GM12864 (cell line): ENCODE measurements at regions not wholly inside any gene's neighbourhood (a gene's known extent, or its start where the extent isn't known, plus 50 kb on each side); places are given as distances from the start of the nearest gene placed in this dataset.

Experiments
- DNase-seq: peaks from one replicate; pipeline ENCODE4 v3.0.0-alpha.2; 2011; ENCODE audit warnings: low read depth
- H3K4me3 ChIP-seq: 2 replicates; pipeline ENCODE4 v1.5.1; 2011; ENCODE audit warnings: mild to moderate bottlenecking, low read depth, low read length, control low read depth
- TF ChIP-seq, protein P1 (sequence below): IDR thresholded peaks from 2 replicates; pipeline ENCODE4 v1.5.1; 2011; ENCODE audit warnings: low read depth, mild to moderate bottlenecking, moderate library complexity, low read length, control low read depth, inconsistent platforms; ENCODE audit errors: missing control alignments

DNA sequence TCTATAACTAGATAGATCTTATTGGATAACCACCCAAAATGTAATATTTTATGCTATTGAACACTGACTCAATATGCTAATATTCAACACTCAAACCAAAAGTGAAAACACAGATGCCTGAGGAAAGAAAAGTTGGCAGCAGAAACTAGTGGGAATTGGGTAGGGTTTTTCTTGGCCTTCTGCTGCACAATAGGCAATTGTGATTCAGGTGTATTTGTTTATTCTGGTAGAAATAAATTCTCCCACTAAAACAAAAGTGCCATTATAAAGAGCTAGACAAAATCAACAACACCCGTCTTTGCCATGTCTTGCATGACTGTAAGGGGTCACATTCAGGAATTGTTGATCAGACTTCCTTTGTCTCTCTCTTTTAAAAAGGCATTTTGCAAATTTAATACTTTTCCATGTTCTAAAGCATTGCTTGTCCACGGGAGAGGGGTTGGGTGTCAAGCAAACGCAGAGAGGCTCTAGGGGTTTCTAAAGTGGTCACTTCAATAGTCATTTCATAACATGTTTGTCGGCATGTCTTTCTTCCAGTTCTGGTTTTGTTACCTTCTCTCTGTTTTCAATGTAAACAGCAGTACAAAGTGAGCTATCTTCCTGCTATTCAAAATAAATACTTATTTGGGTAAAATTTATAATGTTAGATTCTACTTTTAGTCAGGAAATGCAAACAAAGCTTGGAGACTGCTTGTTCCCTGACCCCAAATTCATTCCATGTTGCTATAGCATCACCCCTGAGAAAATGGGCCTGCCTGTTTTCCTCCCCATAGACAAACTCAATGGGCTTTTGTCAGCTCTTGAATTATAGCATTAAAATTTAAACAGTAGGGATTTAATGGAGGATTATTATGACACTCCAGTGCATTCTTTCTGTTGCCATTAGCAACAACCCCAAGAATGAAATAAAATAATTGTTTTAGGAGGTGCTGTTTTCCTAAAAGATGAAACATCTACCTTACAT is 217.0 kb upstream of the CCN2 start:
- TF ChIP-seq, protein P1, sequence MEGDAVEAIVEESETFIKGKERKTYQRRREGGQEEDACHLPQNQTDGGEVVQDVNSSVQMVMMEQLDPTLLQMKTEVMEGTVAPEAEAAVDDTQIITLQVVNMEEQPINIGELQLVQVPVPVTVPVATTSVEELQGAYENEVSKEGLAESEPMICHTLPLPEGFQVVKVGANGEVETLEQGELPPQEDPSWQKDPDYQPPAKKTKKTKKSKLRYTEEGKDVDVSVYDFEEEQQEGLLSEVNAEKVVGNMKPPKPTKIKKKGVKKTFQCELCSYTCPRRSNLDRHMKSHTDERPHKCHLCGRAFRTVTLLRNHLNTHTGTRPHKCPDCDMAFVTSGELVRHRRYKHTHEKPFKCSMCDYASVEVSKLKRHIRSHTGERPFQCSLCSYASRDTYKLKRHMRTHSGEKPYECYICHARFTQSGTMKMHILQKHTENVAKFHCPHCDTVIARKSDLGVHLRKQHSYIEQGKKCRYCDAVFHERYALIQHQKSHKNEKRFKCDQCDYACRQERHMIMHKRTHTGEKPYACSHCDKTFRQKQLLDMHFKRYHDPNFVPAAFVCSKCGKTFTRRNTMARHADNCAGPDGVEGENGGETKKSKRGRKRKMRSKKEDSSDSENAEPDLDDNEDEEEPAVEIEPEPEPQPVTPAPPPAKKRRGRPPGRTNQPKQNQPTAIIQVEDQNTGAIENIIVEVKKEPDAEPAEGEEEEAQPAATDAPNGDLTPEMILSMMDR, result no peak
- H3K4me3 ChIP-seq, result no peak overlapping the region
- no peak for DNase-seq

DNA sequence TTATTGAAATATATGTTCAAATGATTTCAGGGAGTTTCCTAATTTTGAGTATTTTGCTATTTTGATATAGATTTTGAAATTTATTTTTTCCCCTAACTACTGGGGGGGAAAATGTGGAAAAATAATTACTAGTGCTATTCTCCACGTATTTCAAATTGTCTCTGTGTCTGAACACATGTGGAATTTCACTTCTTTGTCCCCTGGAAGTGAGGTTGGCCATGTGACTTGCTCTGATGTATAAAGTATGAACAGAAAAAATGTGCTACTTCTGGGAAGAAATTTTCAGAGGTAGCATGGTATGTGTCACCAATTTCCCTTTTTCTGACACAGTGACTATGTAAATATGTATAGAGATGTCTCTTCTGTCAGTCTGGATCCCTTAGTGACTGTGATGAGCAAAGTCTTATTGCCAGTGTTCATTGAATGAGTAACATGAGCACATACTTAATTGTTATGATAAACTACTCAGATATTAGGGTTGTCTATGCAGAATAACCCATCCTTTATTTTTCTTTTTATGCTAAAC is 215.4 kb upstream of the CCN2 start:
- no peak for DNase-seq
- TF ChIP-seq, protein P1, result no peak
- no peak overlapping the region for H3K4me3 ChIP-seq

DNA sequence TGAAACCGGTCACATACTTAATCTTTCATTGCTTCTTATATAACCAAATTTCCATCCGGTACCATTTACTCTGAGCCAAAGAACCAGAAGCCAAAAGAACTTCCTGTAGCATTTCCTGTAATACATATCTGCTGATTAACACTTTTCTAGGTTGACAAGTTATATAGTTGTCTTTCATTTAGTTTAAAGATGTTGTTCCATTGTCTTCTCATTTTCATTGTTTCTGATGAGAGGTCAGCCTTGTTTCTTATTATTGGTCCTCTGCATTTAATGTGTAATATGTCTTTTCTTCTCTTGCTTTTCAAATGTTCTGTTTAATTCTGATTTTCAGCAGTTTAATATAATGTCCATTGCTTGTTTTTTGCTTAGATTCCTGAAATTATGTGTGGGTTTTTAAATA is 214.5 kb upstream of the CCN2 start:
- TF ChIP-seq, protein P1, result no peak
- no peak overlapping the region for H3K4me3 ChIP-seq
- DNase-seq, result no peak

DNA sequence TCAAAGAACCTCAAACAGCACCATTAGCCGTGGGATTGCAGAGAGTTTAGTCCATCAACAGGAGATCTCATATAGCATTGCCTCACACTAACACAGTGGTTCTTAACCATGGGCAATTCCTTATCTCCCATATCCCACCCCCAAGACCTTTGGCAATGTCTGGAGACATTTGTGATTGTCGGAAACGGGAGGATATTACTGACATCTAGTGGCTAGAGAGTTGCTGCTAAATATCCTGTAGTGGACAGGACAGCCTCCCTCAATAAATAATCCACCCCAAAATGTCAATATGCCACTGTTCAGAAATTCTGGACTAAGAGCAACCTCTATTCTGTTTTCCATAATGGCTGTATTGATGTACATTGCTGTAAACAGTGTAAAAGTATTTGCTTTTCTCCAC is 210.1 kb upstream of the CCN2 start:
- TF ChIP-seq, protein P1, result peak; percentile 24
- DNase-seq, result no peak
- H3K4me3 ChIP-seq, result no peak overlapping the region

DNA sequence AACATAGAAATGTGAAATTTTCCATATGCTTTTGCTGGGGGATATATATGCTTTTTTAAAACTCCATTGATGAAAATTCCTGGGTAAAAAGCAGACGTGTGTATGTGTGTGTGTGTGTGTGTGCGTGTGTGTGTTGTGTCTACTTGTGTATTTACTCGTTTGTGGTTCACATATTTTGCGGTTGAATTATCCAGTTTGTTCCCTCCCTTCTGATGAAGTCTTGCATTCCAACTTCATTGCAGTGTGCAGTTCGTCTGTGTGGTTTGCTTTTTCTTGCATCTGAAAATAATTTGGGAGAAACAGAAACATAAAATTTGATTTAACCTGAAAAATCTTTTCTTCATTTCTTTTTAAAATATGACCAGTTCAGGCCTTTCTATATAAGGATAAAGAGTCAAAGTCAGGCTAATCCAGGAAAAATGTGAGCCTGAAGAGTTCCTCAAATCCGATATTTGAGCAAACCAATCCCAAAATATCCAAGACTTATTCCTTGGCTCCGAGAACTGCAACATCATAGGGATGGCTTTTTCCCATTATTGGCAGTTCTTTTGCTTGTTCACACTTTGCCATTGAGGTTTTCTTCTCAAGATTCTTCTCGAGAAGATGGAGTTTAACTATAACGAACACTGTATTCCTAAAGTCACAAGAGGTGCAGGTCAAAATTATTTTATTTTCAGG is 202.2 kb upstream of the CCN2 start:
- no peak for DNase-seq
- no peak overlapping the region for H3K4me3 ChIP-seq

DNA sequence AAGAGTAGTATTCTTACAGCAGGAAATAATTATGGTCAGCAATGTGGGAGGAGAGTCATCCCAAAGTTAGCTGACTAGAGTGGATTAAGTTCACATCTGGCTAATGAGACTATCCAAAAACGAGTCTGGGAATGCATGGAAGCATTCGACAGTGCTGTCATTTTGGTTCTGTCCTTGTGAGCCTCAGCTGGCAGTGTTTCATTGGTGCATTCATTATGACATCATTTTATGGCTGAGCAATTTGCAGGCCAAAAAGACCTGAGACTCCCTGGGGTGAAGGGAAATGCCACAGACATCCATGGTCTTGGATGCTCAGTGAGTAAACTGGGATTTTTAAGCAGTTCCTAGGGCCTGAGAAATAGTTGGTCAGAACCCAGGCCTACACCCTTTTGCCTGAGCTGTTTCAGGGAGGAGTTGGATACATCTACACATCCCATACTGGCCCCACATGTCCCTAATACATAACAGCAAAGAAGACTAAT is 196.4 kb upstream of the CCN2 start:
- TF ChIP-seq, protein P1, result no peak
- no peak for DNase-seq
- H3K4me3 ChIP-seq, result no peak overlapping the region

More for the DNA sequence above, 202.2 kb upstream of the CCN2 start:
- TF ChIP-seq, protein P1, result no peak
